HG03354 (cell line): ENCODE measurements at regions not wholly inside any gene's neighbourhood (a gene's known extent, or its start where the extent isn't known, plus 50 kb on each side); places are given as distances from the start of the nearest gene placed in this dataset.

Experiments
- ATAC-seq: cut with Tn5 transposase; IDR thresholded peaks from one replicate; pipeline ENCODE4 v1.9.1; 2021; ENCODE audit warnings: mild to moderate bottlenecking; ENCODE audit not compliant: unreplicated experiment, poor library complexity, severe bottlenecking

- ATAC-seq: no peak
These were observed 89.8 kb upstream of the TENT5A start for GRCh38 chr6:81842254-81842653.

GRCh38 chr6:81838724-81839426 is 86.4 kb upstream of the TENT5A start:
- ATAC-seq: no peak

DNA sequence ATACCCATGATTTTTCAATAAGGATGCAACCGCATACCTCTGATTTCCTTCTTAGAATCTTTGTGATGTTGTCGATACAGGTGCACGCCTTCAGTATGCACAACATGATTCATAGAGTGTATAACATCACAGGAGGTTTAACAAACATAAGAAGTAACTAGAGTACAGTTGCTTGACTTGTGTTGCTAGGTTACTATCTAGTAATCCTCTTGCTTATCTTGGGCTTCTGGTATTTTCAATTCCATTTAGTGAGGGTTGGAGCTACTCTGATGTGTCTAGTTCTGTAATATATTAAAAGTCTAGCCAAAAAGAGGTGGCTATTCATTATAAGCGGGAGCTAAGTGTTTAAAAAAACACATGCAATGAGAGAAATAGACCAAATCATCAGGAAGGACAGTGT is 85.5 kb upstream of the TENT5A start:
- no peak for ATAC-seq

DNA sequence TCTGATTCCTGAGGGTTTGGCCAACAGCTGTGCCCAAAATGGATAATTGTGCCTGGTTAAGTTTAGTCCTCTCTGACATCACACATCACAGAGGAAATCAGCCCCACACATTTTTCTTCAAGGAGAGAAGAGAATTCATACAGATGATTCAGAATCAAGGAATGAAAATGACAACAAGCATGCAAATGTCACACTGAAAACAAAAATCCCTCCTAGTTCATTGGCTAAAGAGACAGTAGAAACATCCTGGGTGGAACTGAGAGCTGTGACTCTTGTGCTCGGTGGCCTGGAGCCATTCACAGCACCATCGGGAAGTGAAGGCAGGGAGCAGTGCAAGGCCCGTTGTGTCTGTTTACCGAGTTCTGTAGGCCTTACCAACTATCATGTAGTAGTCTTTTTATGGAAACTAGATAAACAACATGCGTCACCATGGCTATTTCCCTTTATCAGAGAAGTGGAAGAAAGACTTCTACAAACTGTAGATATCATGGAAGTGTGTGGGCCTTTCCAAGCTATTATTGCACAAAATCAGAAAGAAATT is 81.7 kb upstream of the TENT5A start:
- ATAC-seq: no peak

DNA sequence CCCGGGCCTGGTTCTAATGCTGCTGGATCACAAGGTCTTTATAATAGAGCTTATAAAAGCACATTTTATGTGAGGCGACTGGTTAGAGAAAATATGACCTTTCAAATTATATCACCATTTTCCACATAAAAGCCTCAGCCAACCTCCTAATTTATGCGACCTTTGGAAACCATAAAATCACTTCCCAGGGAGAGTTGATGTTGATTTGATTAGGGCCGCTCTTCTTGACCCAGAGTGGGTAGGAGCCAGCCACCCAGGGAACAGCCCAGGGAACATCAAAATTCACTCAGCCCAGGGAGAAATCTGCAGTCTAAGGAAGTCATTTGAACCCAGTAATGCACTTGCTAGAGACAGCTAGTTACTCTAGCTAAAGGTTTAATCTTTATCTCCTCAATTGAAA is 79.8 kb upstream of the TENT5A start:
- ATAC-seq: no peak

- no peak for ATAC-seq
These were observed 78.8 kb upstream of the TENT5A start for GRCh38 chr6:81831274-81831673.

GRCh38 chr6:81826784-81827183 is 74.3 kb upstream of the TENT5A start:
- ATAC-seq: no peak

DNA sequence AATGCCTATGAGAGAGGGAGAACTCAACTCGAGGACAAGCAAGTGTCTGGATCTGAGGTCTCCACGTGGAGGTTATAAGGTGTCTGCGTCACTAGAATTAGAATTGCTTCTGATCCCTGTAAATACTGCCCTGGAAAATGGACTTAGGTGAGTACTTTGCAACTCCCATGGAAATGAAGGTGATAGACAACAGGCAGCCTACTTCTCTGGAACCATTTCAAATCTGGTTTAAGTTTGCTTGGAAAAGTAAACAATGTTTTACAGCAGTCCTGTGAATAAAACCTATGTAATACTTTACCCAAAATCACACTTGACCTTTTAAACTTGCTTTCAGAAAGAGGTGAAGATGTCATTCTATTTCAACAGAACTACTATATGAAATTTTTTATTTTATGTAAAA is 70.1 kb upstream of the TENT5A start:
- no peak for ATAC-seq

DNA sequence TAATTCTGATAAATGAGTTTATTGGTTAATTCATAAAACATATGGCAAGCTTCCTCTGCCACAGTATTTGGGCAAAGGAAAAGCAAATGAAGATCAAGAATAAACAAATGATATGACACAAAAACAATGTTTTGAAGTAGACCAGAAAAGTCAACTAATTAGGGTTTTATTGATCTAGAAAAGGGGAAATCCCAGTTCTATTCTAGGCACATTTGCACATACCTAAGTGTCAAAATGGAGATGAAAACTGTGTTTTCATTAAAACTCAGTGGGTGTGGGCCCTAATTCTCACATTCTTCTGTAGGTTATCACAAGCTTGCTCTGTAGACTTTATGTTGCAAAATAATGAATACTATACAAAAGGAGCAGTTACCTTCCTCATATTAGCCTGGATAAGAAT is 69.0 kb upstream of the TENT5A start:
- ATAC-seq: no peak

- no peak for ATAC-seq
These were observed 68.5 kb upstream of the TENT5A start for GRCh38 chr6:81820980-81821379.

GRCh38 chr6:81820422-81820821 is 67.9 kb upstream of the TENT5A start:
- no peak for ATAC-seq

- no peak for ATAC-seq
These were observed 67.3 kb upstream of the TENT5A start for GRCh38 chr6:81819767-81820166.

- ATAC-seq: peak; percentile 50
These were observed 66.5 kb upstream of the TENT5A start for GRCh38 chr6:81818901-81819361.

GRCh38 chr6:81816380-81816779 is 63.9 kb upstream of the TENT5A start:
- no peak for ATAC-seq

GRCh38 chr6:81814370-81815076 is 62.0 kb upstream of the TENT5A start:
- no peak for ATAC-seq

- ATAC-seq: no peak
These were observed 60.8 kb upstream of the TENT5A start for GRCh38 chr6:81813305-81813704.

- no peak for ATAC-seq
These were observed 59.9 kb upstream of the TENT5A start for GRCh38 chr6:81812401-81812800.

DNA sequence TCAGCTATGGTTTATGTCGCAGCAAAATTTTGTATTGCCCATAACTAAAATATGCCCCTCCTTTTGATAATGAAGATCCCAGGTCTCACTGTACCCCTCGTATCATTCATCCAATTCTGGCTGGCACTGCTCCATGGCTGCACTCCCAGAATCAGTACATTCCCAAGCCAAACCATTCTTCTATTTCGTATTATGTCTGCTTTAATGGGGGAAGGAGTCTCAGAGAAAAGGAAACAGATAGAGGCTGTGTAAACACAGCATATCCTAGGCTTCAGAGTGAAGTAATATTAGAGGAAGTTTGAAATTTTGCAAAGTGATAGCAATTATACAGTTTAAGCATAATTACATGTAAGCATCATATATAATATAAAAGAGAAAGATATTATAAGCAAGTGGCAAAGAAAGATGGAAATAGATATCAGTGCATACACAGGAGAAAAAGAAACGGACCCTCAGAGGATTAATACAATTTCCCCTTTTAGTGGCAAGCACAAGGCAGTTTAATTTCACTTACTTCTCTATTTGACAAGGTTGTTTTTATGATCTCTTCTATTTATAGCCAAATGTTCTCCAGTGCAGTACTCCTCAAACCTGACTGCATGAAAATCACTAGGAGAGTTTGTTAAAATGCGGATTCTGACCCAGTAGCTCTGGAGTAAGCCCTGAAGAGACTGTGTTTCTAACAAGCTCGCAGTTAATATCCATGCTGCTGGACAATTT is 56.5 kb upstream of the TENT5A start:
- no peak for ATAC-seq

GRCh38 chr6:81806793-81807565 is 54.5 kb upstream of the TENT5A start:
- ATAC-seq: no peak

- ATAC-seq: no peak
These were observed 49.9 kb upstream of the TENT5A start for GRCh38 chr6:81802356-81802755.
